ENCODE measurements at regions not wholly inside any gene's neighbourhood (a gene's known extent, or its start where the extent isn't known, plus 50 kb on each side); places are given as distances from the start of the nearest gene placed in this dataset.

DNA sequence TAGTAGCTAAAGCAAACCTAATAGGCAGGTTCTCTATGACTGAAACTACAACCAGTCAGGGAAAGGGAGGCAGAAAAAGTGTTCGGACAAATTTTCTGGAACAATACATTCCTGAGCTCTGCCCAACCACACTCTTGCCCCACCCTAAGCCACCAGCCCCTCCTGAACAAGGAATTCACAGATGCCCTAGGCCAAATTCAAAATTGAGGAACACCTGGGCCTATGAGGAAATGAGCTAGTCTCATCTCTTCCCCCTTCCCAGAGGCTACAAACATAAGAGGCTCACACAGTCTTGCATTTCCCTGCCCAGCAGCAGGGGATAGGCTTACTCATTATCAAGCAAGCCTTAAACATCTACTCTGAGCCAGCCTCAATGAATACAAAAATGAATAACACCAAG, 284.7 kb downstream of the ZNF674 start:
- TF ChIP-seq, protein P1, sequence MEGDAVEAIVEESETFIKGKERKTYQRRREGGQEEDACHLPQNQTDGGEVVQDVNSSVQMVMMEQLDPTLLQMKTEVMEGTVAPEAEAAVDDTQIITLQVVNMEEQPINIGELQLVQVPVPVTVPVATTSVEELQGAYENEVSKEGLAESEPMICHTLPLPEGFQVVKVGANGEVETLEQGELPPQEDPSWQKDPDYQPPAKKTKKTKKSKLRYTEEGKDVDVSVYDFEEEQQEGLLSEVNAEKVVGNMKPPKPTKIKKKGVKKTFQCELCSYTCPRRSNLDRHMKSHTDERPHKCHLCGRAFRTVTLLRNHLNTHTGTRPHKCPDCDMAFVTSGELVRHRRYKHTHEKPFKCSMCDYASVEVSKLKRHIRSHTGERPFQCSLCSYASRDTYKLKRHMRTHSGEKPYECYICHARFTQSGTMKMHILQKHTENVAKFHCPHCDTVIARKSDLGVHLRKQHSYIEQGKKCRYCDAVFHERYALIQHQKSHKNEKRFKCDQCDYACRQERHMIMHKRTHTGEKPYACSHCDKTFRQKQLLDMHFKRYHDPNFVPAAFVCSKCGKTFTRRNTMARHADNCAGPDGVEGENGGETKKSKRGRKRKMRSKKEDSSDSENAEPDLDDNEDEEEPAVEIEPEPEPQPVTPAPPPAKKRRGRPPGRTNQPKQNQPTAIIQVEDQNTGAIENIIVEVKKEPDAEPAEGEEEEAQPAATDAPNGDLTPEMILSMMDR (IDR thresholded peaks at IDR 0.05; ENCODE audit: insufficient read depth, low read depth, low read length, missing control alignments): no peak
- DNase-seq (ENCODE audit: low read depth): no peak
- H3K4me3 ChIP-seq (ENCODE audit: low read depth, low read length): no peak overlapping the region

DNA sequence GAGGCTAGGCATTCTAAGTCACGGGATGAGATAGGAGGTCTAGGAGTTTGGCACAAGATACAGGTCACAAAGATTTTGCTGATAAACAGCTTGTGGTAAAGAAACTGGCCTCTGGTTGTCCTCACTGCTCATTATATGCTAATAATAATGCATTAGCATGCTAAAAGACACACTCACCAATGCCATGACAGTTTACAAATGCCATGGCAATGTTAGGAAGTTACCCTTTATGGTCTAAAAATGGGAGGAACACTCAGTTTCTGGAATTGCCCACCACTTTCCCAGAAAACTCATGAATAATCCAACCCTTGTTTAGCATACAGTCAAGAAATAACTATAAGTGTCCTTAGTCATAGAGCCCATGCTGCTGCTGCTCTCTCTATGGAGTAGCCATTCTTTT, 286.9 kb downstream of the ZNF674 start:
- no peak for DNase-seq (ENCODE audit: low read depth)
- TF ChIP-seq, protein P1 (IDR thresholded peaks at IDR 0.05; ENCODE audit: insufficient read depth, low read depth, low read length, missing control alignments): no peak
- no peak overlapping the region for H3K4me3 ChIP-seq (ENCODE audit: low read depth, low read length)

DNA sequence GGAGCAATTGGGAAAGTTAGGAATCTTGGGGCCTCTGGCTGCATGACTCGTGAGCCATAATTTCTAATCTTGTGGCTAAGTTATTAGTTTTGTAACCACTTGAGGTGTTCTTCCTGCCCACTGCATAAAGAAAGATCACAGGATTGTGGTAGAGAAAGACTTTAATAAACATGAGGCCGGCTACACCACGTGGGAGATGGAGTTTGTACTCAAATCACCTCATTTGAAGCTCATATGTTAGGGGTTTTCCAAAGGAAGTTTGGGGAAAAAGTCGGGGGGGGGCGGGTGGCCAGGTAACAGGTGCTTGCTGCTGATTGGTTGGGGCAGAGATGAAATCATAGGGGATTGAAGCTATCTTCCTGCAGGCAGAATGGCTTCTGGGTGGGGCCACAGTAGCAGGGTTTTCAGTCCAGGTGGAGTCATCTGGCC, 287.8 kb downstream of the ZNF674 start:
- H3K4me3 ChIP-seq (ENCODE audit: low read depth, low read length): no peak overlapping the region
- TF ChIP-seq, protein P1 (IDR thresholded peaks at IDR 0.05; ENCODE audit: insufficient read depth, low read depth, low read length, missing control alignments): no peak
- DNase-seq (ENCODE audit: low read depth): no peak

DNA sequence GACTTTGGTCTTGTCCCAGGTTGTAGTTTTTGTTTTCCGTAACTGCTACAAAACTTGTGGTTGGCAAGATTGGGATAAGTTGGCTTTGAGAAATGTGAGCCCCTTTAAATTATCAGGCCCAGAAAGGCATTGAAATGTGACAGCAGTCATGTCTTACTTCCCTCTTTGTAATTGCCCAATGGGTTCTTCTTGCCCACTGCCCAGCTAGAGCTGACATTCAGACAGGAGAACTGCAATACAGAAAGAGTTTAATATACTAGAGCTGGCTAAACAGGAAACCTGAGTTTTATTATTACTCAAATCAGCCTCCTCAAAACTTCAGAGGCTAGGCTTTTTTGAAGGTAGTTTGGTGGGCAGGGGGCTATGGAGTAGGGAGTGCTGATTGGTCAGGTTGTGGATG, 288.3 kb downstream of the ZNF674 start:
- DNase-seq (ENCODE audit: low read depth): no peak
- TF ChIP-seq, protein P1 (IDR thresholded peaks at IDR 0.05; ENCODE audit: insufficient read depth, low read depth, low read length, missing control alignments): no peak

DNA sequence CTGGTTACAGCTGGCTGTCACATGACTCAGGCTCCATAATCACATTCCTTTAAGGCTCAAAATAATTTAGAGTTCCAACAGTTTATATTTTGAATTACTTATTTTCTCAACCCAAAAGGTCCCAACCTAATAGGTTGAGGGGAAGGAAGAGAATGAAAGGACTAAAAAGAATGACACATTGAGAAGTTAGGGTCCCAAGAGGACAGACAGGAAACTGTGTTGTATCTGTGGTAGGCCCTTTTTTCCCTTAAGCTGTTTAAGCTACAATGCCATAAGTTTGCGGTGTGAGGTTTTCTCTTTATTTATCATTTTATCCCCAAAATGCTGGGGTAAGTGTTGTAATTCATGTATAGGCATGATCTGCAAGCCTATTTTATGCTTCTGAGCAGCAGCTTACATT, 290.2 kb downstream of the ZNF674 start:
- no peak overlapping the region for H3K4me3 ChIP-seq (ENCODE audit: low read depth, low read length)
- no peak for DNase-seq (ENCODE audit: low read depth)
- TF ChIP-seq, protein P1 (IDR thresholded peaks at IDR 0.05; ENCODE audit: insufficient read depth, low read depth, low read length, missing control alignments): no peak

More for the DNA sequence above, 288.3 kb downstream of the ZNF674 start:
- H3K4me3 ChIP-seq (ENCODE audit: low read depth, low read length): no peak overlapping the region

DNA sequence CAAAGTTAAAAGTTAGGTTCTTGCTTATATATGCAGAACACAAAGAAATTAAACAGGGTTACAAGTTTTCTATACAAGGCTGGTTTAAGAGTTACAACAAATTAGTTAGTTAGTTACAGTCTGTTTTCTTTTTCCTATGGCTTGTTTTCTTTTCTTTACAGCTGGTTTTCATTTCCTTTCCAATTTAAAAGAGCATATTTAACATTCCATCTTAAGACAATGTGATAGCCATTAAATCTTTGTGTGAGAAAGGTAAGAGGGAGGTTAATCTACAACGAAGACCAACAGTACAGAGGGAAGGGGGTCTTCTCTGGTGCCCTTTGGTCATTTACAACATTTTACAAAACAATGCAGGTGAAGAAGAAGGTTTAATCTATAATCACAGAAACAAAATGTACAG, 290.6 kb downstream of the ZNF674 start:
- no peak overlapping the region for H3K4me3 ChIP-seq (ENCODE audit: low read depth, low read length)
- TF ChIP-seq, protein P1 (IDR thresholded peaks at IDR 0.05; ENCODE audit: insufficient read depth, low read depth, low read length, missing control alignments): no peak
- no peak for DNase-seq (ENCODE audit: low read depth)

DNA sequence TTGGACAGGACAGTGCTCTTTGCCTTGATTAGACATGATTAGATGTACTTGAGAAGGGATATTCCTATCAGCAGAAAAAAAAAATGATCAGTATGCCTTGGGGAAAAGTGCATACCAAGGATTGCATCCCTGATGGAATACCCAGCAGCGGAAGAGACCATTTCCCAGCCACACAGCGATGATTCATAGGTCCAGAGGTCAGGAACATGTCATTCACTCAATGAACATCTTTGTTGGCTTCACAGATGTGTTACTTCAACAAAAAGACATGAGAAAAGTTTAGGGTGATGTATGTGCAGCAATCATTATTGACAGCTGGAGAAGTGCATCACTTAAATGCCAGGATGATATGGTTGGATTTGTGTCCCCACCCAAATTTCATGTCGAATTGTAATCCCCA, 293.5 kb downstream of the ZNF674 start:
- no peak for DNase-seq (ENCODE audit: low read depth)
- no peak overlapping the region for H3K4me3 ChIP-seq (ENCODE audit: low read depth, low read length)
- TF ChIP-seq, protein P1 (IDR thresholded peaks at IDR 0.05; ENCODE audit: insufficient read depth, low read depth, low read length, missing control alignments): no peak
